ENCODE measurements at regions not wholly inside any gene's neighbourhood (a gene's known extent, or its start where the extent isn't known, plus 50 kb on each side); places are given as distances from the start of the nearest gene placed in this dataset.

- TF ChIP-seq CTCF (IDR thresholded peaks at IDR 0.05) (no peak), POLR2A (IDR thresholded peaks at IDR 0.05) (no peak)
Measured at GRCh38 chr10:58887474-58887873, 289.0 kb upstream of the PHYHIPL start.

Data from heart left ventricle (tissue), 13 donors.